GM20431 (cell line): ENCODE measurements at regions not wholly inside any gene's neighbourhood (a gene's known extent, or its start where the extent isn't known, plus 50 kb on each side); places are given as distances from the start of the nearest gene placed in this dataset.
"Not testable (repeated sequence)": the region's sequence is repeated elsewhere in the genome, so short reads cannot be mapped to it uniquely, and the experiment has no call there.

ENCODE experiments used
- in situ Hi-C: fragments of 300-500 bp; cut with MseI, MboI; formaldehyde crosslinking; loops from one replicate; pipeline ENCODE4 v1.15.0; 2020; ENCODE audit warnings: low sequenced_read_pairs; ENCODE audit not compliant: unreplicated experiment

- in situ Hi-C loops: no loop called here
Observed at GRCh38 chr4:18611026-18611425, 589.5 kb upstream of the LCORL start.

DNA sequence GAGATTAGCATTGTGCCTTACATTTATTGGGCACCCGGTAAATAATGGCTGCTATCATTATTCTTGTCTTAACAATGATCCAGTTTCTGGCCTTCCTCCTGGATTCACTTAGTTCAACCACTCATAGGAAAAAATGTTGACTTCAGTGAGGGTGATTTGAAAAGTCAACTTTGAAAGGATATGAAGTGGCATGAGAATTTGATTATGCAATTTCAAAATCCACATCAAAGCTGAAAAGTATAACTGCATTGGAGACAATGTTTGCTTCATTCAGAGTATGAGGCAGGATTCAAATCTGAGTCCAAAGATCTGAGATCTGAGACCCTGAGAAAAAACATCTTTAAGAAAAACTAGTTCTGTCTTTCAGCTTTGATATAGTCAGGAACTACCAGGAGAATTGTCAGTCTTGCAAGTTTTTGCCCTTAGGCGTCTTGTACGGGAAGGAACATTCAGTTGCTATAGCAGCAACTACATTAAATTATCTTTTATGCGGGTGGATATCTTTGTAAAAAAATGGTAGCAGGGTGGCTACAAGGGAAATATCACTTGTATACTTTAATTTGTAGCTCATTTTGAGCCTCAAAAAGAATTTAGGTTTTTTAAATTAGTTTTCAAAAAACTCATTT, 587.5 kb upstream of the LCORL start:
- in situ Hi-C loops: no loop called here

GRCh38 chr4:18602610-18603009, 581.1 kb upstream of the LCORL start:
- in situ Hi-C loops: not testable (repeated sequence)

DNA sequence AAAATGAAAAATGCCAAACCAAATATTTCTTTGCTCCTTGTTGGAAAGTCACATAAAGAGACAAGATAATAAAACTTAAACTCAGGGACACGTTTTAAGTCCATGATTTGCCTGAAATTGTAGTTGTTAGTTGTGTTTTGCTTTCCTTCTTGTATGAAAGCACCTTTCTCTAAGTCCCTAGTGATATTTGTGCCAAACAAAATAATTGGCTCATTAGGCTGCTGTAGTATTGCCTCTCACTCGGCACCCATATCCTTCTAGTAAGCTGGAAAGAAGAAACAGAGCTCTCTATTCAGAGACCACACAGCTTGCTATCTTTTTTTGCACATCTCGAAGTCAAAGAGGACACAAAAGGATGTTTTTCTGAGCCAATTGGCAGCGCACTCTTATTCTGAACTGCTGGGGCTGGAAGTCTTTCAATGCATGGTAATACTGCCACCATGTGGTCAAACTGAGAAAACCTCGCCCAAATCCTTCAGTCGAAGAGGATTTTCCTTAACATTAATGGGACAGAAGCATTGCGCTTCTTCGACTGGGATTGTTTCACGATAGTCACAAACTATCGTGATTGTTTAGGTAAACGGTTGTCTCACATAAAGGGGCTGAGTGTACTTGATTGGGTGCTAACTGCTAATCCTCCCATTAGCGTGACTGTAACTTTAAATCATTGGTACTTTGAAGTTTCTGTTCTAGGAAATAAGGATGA, 571.9 kb upstream of the LCORL start:
- in situ Hi-C loops: loop anchor here (25.0 kb wide), 1 partner anchor 1031 kb away; no protein-coding TSS in a partner anchor

DNA sequence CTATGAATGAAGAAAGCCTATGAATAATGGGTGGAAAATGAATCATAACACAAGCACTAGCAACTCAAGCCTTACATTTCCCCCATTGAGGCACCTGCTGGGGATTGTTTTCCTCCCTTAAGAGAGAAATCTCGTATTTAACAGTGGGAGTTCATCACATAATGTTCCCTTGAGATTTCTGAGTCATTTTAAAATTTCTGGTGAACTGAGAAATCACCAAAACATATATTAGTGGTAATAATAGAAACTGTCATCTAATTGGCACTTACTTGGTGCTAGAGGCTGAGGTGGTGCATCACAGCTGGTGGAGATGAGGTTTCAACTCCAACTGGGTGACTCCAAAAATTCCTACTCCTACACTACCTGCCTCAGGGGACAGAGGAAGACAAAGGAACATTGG, 561.3 kb upstream of the LCORL start:
- in situ Hi-C loops: loop anchor here (25.0 kb wide), 1 partner anchor 1021 kb away; no protein-coding TSS in a partner anchor

DNA sequence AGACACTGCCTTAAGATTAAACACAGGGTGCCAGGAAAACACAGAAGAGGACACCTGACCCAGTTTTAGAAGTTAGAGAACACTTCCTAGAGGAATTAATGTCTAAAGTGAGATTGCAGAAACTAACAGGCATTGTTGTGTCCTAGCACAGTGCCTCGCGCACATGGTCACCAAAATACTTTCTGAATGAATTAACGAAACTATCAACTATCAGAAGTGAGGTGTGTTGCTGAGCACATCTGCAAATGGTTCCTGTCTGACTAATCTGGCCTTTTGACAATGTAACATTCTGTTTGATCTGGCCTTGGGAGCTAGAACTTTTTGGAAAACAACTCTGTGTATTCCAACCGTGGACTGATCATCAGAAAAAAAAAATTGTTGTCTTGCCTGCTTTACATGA, 556.8 kb upstream of the LCORL start:
- in situ Hi-C loops: loop anchor here (25.0 kb wide), 1 partner anchor 1016 kb away; no protein-coding TSS in a partner anchor

GRCh38 chr4:18572481-18572880, 550.9 kb upstream of the LCORL start:
- in situ Hi-C loops: no loop called here

DNA sequence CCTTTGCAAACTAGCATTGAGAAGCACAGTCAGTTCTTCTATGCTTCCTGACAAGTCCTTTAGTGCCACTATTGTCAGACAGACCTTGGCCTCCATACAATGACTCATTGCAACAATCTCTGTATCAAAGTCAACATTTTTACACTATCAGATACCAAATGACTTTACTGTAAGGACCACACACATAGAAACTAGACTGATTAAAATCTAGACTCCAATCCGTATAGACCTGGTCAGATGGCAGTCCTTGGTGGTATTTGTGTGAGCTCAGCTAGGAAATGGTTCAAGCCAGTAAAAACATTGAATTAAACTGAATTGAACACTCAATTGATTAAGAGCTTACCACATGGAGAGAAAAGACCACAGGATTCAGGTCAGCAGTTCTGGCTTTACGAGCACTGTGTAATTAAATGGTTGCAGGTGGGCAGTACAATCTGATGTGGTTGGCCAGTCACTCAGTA, 549.8 kb upstream of the LCORL start:
- in situ Hi-C loops: no loop called here

GRCh38 chr4:18570370-18570769, 548.8 kb upstream of the LCORL start:
- in situ Hi-C loops: no loop called here

GRCh38 chr4:18568600-18568999, 547.0 kb upstream of the LCORL start:
- in situ Hi-C loops: no loop called here

DNA sequence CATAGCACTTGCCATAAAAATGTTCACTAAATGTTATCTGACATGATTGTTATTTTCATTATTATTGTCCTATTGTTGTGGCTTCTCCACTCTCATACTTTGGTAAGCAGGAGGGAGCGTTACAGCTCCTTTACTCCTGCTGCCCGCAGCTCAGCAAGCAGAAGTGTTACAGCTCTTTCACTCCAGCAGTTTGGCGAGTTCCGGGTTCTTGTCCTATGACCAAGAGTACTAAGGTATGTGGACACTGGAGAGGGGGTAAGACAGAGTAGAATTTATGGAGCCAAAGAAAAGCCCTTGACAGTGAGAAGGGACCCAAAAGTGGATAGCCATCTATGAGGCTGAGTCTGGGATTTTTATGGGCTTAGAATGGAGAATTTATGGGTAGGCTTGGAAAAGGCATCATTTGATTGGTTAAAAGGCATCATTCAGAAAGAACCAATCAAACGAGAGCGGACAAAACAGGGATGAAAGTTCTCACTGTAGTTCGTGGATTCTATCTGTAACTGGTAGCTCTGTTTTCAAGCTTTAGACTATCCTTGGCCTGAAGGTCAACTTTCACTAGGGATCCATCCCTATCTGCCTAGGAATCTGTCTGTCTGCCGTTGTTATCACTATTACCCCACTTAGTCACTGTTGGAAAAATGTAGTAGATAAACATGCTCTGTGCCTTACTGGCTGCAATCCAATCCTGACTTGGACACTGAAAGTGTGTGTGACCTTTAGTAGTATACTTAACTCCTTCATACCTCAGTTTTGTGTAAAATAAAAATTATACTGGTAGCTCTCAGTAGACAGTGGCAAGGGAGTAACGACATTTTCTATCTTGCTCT, 545.6 kb upstream of the LCORL start:
- in situ Hi-C loops: no loop called here

GRCh38 chr4:18559492-18559891, 537.9 kb upstream of the LCORL start:
- in situ Hi-C loops: no loop called here

DNA sequence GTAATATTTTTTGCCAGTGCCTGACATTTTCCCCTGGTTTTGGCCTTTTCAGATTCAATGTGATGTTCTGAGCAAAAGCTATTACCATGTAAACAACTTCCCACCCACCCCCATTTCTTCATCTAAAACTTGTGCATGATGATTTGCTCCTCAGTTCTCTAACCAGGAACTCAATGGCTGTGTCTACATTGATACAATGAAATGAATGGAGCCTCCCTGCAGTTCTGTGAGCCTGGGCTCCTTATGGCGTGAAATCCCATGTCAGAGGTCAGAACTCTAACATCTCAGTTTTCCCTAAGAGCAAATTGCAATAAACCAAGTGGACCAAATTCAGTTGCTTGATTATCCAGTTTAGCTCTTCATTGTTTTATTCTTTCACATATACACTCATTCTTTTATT, 534.8 kb upstream of the LCORL start:
- in situ Hi-C loops: no loop called here

GRCh38 chr4:18540349-18540748, 518.8 kb upstream of the LCORL start:
- in situ Hi-C loops: no loop called here

GRCh38 chr4:18538121-18538520, 516.6 kb upstream of the LCORL start:
- in situ Hi-C loops: no loop called here

DNA sequence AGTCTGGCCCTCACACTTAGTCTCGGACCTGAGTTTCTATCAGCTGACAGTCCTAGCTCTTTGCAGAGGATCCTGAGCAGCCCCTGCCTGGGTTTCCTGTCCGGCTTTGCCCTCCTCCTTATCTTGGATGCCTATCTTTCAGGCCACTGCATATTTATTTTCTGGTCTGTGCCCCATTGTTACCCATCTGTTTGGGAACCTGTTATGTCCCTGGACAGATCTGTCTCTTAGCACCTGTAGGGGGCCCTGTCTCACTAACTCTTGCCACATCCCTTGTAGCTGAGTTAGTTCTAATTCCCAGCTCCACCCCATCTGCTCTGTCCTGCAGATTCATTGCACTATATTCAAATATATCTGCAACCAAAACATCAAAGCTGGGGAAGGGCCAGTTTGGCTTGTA, 514.9 kb upstream of the LCORL start:
- in situ Hi-C loops: no loop called here

- in situ Hi-C loops: no loop called here
Observed at GRCh38 chr4:18535948-18536347, 514.4 kb upstream of the LCORL start.

- in situ Hi-C loops: no loop called here
Observed at GRCh38 chr4:18533262-18533775, 511.8 kb upstream of the LCORL start.

GRCh38 chr4:18531731-18532130, 510.2 kb upstream of the LCORL start:
- in situ Hi-C loops: no loop called here

GRCh38 chr4:18529482-18529881, 507.9 kb upstream of the LCORL start:
- in situ Hi-C loops: no loop called here

DNA sequence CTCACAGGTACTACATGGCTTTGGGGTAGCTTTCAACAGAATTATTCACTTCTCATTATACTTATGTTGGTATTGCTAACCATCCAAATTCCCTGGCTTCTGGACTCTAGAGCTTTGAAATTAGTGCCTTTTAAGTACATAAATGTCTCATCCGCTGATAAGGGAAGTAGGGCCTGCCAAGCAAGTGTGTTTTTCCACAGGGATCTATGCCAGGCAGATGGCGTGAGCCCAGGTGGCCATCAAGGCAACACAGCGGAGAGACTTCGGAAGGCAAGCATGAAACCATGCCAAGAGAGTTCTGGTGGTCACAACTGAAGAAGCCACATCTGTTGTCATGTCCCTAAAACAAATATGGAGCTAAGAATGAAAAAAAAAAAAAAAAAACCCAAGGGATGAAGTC, 503.1 kb upstream of the LCORL start:
- in situ Hi-C loops: no loop called here
